Right lobe of liver (tissue), 4 donors: ENCODE measurements at regions not wholly inside any gene's neighbourhood (a gene's known extent, or its start where the extent isn't known, plus 50 kb on each side); places are given as distances from the start of the nearest gene placed in this dataset.

Experiments used
- POLR2A ChIP-seq: fragments of 450-650 bp; IDR thresholded peaks from one replicate; pipeline ENCODE4 v1.6.1; 2017; ENCODE audit warnings: antibody characterized with exemption, mild to moderate bottlenecking
- TF ChIP-seq, protein P1 (sequence below), 4 donors: fragments of 200-600 bp in 3 of 4; fragments of 450-650 bp in 1 of 4; IDR thresholded peaks; one replicate each; pipeline versions ENCODE4 v1.5.1 to v1.8.0; 2016 to 2022; ENCODE audit warnings: antibody characterized with exemption in 4 of 4, mild to moderate bottlenecking in 2 of 4
- donor health status: DM: no; HTN: no; CAD: no.
- donor health status: DM: no; HTN: no; CAD: no.
- donor health status: DM: no; HTN: yes; CAD: no.

DNA sequence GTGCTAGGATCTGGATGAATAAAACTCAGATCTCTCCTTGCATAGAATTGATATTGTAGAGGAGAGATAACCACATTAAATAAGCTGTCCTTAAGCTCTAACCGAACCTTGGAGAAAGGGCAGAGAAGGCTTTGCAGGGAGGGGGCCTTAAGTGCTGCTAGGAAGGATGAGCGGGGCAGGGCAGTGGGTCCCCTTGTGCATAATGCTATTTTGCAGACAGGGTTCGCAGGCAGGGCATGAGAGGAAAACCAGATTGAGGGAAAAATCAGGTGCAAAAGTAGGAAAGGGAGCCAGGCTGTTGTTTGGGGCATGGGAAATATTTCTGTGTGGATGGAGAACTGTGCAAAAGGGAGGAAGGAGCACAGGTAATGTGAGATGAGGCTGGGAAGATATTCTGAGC lies 383.0 kb upstream of the JARID2 start:
- TF ChIP-seq, protein P1, sequence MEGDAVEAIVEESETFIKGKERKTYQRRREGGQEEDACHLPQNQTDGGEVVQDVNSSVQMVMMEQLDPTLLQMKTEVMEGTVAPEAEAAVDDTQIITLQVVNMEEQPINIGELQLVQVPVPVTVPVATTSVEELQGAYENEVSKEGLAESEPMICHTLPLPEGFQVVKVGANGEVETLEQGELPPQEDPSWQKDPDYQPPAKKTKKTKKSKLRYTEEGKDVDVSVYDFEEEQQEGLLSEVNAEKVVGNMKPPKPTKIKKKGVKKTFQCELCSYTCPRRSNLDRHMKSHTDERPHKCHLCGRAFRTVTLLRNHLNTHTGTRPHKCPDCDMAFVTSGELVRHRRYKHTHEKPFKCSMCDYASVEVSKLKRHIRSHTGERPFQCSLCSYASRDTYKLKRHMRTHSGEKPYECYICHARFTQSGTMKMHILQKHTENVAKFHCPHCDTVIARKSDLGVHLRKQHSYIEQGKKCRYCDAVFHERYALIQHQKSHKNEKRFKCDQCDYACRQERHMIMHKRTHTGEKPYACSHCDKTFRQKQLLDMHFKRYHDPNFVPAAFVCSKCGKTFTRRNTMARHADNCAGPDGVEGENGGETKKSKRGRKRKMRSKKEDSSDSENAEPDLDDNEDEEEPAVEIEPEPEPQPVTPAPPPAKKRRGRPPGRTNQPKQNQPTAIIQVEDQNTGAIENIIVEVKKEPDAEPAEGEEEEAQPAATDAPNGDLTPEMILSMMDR (IDR thresholded peaks at IDR 0.05), result no peak
- no peak for TF ChIP-seq POLR2A
